ENCODE measurements at regions not wholly inside any gene's neighbourhood (a gene's known extent, or its start where the extent isn't known, plus 50 kb on each side); places are given as distances from the start of the nearest gene placed in this dataset.
A peak's percentile ranks its signal among the peaks of the same experiment; 100 is the strongest.
"Not testable (repeated sequence)": the region's sequence is repeated elsewhere in the genome, so short reads cannot be mapped to it uniquely, and the experiment has no call there.

DNA sequence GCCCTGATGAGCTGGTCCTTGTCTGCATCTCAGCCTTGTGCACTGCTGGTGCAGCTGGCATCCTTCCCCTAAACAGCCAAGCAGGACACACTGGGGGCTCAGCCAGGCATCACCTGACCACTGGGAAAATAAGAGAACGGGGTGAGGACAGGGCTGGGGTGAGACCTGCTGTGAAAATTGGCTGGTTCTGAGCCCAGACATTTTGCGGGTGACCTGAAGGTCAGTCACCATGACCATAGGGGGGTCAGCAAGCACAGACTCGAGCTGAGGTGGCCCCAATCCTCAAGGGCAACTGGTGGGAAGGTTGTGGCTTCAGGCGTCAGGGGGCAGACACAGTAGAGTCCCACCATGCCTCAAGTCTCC lies 144.9 kb upstream of the TWIST2 start:
- DNase-seq, result no peak

DNA sequence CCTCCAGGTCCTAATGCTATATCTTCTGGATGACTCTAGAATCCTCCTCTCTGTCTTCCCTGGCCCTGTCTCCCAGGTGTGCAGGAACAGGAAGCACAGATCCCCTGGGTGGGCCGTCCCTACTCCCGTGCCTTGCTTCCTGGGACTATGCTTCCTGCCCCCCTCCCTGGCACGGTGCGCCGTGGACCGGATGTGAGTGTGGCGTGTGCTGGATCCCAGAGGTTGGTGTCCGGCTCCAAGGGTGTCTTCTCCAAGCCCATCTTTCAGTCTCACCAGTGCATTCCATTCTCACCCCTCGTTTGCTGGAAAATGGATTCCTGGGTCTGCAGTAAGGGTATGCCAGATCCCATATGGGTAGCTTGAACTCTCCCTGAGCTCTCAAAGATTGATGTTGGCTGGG lies 144.4 kb upstream of the TWIST2 start:
- DNase-seq, result no peak

DNA sequence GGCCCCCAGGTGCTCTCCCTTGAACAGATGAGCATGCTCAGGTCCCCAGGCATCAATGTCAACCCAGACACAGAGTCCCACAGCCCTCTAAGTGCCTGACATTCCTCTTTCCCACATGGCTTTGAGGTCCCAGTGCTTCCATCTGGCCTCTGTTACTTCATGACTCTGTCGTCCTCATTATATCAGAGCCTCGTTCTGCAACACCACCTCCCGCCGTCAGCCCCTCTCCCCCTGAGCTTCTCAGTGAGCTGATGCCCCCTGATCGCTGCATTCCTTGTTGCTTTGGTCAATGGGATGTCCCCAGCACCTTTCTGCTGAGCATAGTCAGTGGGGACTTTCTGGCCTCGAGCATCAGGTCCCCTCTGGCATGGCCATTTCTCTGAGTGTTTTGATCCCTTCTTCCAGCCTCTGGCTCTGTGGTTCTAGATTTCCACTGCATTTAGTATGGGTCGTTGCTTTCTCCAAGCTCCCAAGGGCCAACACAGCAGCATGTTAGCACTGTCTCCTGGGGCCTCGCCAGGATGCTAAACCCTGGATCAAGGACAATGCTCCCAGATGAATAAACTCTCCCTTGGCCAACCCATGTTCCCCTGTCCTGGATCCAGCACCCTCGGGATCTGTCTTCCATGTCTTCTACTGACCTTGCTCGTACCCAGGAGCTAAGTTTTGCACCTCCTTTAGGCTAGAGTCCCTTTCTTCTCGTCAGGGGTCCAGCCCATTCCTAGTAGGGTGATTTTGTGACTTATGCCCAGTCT lies 143.2 kb upstream of the TWIST2 start:
- no peak for DNase-seq

GRCh38 chr2:238706163-238706562 lies 141.7 kb upstream of the TWIST2 start:
- no peak for DNase-seq

- no peak for DNase-seq
Observed at GRCh38 chr2:238706673-238707072, 141.2 kb upstream of the TWIST2 start.

DNA sequence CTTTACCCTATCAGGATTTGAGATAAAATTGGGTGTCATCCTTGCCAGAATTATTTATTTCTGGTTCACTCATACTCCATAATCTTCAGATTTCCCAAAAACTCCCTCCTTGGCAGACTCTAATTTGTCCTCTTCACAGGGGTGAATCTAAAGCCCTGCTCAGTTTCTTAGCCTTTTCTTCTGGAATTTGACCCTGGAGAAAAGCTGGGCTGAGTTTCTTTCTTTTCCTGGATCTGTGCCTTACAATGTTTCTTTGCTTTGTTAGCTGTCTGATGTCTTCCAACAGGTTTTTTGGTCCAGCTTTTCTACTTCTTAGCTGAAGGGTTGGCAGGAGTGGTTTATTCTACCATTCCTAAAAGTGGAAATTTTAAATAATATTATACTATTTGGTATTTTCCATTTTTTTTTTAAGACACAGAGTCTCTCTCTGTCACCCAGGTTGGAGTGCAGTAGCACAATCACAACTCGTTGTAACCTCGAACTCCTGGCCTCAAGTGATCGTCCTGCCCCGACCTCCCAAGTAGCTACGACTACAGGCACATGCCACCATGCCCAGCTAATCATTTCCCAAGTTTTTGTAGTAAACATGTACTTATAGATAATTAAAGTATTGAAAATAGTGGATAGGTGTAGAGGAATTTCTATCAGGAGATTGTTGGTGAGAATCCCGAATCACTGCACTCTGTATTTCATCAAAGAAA lies 138.4 kb upstream of the TWIST2 start:
- no peak for DNase-seq

DNA sequence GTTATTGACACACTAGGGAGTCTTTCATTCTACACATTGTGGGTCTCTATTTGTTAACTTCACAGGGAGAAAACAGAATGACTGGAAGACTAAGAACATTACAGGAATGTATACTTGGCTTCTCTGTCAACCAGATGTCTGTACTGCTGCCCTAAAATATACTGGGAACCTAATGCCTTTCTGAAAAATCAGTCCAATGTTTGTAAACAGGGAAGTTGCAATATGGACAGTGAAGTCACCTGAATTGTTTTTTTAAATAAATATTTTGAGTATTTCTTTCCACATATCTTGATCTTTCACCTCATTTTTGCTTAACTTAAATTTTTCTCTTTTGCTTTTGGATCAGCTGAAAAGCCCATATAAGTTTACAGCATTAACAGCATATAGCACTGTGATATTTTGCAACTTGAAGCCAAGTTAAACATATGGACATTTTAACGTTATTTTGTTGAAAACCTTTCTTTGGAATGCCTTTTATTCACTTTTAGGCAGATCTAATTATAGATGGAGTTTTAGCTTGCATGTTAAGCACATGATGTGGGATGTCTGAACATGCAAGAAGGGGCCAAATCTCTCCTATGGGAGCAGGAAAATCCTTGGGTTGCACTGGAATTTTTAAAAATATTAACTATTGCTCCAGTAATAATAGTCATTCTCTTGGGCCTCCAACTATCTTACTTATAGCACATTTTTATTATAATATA lies 137.7 kb upstream of the TWIST2 start:
- DNase-seq, result no peak

GRCh38 chr2:238710787-238711186 lies 137.1 kb upstream of the TWIST2 start:
- DNase-seq, result no peak

DNA sequence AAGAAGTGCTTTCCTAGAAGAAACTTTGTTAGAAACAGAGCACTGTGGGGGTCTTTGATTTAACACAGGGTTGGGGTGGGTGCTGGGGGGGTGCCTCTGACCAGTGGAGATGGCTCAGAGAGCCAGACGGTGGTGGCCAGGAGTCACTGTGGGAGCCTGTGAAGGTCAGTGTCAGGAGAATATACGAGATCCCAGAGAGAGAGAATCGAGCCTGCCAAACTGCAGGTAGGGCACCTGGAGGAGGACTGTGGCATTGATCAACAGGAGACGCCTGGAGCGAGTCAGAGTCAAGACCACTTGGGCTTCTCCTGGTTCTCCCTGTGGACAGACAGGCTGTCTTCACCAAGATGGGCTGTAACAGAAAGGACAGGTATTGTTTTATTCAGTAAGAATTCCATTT lies 136.5 kb upstream of the TWIST2 start:
- no peak for DNase-seq

- no peak for DNase-seq
Observed at GRCh38 chr2:238712011-238712410, 135.9 kb upstream of the TWIST2 start.

DNA sequence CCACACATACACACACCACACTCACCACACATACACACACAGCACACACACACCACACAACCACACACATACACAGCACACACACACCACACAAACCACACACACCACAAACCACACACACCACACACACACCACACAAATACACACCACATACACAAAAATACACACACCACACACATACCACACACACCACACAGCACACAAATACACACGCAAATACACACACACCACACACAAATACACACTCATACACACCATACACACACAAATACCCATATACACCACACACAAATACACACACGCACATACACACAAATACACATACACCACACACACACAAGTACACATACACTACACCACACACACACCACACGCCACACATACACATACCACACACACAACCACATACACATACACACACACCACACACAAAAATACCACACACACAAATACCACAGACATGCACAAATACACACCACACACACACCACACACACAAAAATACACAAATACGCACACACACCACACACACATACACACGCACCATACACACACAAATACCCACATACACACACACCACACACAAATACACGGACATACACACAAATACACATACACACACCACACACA lies 134.6 kb upstream of the TWIST2 start:
- no peak for DNase-seq

DNA sequence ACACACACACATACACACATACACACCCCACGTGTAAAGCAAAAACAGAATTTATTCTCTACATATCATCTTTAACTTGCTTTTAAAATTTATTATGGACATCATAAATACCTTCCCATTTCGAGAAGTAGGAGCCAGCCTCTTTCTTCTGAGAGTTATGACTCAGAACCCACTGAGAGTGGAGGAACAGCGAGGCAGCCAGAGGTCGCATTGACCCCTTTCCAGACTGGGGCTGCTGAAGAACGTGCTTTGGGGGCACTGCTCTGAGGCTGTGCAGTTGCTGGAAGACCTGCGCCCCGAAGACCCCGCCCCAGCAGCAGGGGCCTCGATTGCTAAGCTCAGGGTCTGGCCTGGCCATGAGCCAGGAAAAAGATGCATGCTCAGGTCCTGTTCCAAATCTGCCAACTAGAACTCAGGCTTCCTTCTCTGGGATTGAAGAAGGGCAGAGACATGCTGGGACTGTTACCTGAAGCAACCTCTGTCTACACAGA lies 133.8 kb upstream of the TWIST2 start:
- no peak for DNase-seq

GRCh38 chr2:238716171-238716570 lies 131.7 kb upstream of the TWIST2 start:
- no peak for DNase-seq

DNA sequence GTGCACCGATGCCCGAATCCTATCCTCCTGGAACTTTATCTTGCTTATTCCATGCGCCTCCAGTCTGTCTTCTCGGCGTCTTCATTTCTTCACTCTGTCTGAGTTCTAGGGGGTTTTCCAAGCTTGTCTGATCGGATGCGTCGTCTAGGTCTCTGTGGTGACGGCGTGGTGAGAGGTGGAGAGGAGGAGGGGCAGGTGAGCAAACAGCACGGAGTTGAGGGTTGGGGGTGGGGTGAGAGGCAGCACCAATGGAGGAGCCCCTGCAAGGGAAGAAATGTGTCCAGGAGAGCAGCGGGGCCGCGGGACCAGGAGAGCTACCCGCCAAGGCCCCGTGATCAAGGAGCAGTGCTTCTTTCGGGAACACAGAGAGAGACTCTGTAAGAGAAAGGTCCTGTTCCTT lies 131.3 kb upstream of the TWIST2 start:
- DNase-seq, result no peak

GRCh38 chr2:238717084-238717483 lies 130.8 kb upstream of the TWIST2 start:
- no peak for DNase-seq

GRCh38 chr2:238719641-238720040 lies 128.2 kb upstream of the TWIST2 start:
- DNase-seq, result no peak

GRCh38 chr2:238720232-238720672 lies 127.6 kb upstream of the TWIST2 start:
- peak; percentile 70 for DNase-seq

DNA sequence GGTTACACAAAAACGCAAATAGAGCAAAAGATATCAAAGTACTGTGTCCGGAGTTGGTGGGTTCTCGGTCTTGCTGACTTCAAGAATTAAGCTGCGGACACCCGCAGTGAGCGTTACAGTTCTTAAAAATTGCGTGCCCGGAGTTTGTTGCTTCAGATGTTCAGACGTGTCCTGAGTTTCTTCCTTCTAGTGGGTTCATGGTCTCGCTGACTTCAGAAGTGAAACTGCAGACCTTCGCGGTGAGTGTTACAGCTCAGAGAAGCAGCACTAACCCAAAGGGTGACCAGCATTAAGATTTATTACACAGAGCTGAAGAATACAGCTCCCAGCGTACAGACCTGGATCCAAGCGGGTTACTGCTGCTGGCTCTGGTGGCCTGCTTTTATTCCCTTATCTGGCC lies 125.7 kb upstream of the TWIST2 start:
- no peak for DNase-seq

- DNase-seq, result no peak
Observed at GRCh38 chr2:238722883-238723282, 125.0 kb upstream of the TWIST2 start.

GRCh38 chr2:238723740-238724320 lies 124.1 kb upstream of the TWIST2 start:
- DNase-seq, result not testable (repeated sequence)

GRCh38 chr2:238724728-238725127 lies 123.2 kb upstream of the TWIST2 start:
- no peak for DNase-seq

DNA sequence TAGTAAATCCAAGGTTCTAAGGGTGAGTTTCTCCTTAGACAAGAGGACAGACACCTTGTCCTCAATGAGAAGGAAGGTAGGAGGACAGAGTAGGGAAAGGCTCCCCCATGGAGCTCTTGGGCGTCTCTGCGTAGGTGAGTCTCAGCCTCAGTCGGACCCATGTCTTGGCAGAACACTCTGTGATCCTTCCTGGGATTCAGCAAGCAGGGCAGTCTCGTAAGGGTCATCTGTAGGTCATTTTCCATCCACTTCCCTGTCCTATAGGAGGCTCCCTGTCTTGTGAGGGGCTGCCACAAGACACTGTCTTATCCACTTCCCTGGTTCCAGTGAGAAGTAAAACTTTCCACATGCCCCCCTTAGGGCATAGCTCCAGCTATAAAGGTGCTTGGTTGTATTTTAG lies 122.6 kb upstream of the TWIST2 start:
- DNase-seq, result no peak

All from hematopoietic multipotent progenitor cell treated with erythropoietin and hydrocortisone succinate and interleukin-3 and kit ligand, for 6 days (in vitro differentiated cells).